ENCODE measurements at regions not wholly inside any gene's neighbourhood (a gene's known extent, or its start where the extent isn't known, plus 50 kb on each side); places are given as distances from the start of the nearest gene placed in this dataset.

DNA sequence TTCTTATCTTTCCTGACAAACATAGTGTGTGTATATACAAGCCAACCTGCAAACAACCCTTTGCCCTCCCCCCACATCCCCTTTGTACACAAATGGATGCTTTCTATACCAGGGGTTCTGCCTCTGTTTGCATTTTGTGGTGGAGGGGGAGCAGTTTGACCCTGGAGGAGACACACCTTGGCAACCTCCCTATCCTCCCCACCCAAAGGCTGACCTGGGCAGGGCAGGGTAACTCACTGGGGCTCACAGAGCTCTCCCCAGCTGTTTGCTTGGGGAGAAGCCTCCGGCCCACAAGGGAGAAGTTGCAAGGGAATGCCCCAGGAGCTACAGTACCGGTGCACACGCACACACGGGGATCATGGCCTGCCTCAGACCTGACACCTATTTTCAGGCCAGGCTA is 372.6 kb downstream of the BCOR start:
- Histone ChIP-seq H3K9me3 (ENCODE audit: insufficient read depth, low read length) (peaks cover 7% of the 10 kb centered on the region; the same call in 1 of the 2 replicates), H3K9ac (ENCODE audit: insufficient read length, low read depth) (no peak overlapping the region), H3K27me3 (ENCODE audit: insufficient read depth, insufficient read length) (no peaks in the 10 kb centered on the region), H3K36me3 (ENCODE audit: insufficient read depth, insufficient read length, low read length) (no peaks in the 10 kb centered on the region), H3K4me3 (ENCODE audit: insufficient read length, low read depth) (no peak overlapping the region), H3K4me1 (ENCODE audit: insufficient read depth, insufficient read length) (peaks cover 10% of the 10 kb centered on the region)
- DNase-seq (ENCODE audit: low read depth, low spot score) = no peak
- no peak for TF ChIP-seq SUZ12 (IDR thresholded peaks at IDR 0.05; ENCODE audit: extremely low read depth, insufficient read depth, insufficient read length)
- no peak for TF ChIP-seq YY1 (IDR thresholded peaks at IDR 0.05; ENCODE audit: insufficient read depth, insufficient read length)
- TF ChIP-seq ZNF274 (IDR thresholded peaks at IDR 0.05; ENCODE audit: low read depth, low read length) = no peak

DNA sequence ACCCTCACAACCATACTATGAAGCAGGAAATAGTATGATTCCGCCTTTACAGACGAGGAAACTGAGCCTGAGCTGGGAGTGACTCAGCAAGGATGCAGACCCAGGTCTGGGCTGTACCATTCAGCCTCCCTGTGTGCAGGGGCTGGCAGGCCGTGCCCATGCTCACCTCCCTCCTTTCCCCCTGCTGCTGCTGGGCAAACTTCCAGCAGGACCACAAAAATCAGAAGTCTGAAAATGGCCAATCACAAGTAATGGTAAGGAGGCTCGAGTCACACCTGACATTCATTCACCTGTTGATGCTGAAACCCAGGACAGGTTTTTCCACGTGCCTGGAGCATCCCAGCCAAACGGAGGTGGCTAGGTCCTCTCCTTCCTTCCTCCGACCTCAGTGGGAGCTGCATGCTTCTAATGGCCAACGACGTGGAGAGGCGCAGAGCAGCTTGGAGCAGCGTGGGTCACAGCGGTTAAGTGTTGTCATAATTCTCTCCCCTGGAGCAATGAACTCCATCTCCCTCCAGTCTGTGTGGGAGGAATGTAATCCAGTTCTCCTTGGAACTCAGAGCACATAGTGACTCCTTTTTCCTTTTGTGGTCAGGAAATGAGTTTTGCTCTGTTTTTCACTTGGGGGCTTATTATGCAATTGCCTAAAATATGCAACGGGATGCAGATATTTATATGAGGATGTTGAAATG is 371.7 kb downstream of the BCOR start:
- TF ChIP-seq ZNF274 (IDR thresholded peaks at IDR 0.05; ENCODE audit: low read depth, low read length) (no peak), YY1 (IDR thresholded peaks at IDR 0.05; ENCODE audit: insufficient read depth, insufficient read length) (no peak), SUZ12 (IDR thresholded peaks at IDR 0.05; ENCODE audit: extremely low read depth, insufficient read depth, insufficient read length) (no peak)
- Histone ChIP-seq H3K4me1 (ENCODE audit: insufficient read depth, insufficient read length) (peaks cover 10% of the 10 kb centered on the region), H3K9ac (ENCODE audit: insufficient read length, low read depth) (peak overlapping the region; percentile 21), H3K9me3 (ENCODE audit: insufficient read depth, low read length) (peaks cover 7% of the 10 kb centered on the region; the same call in 1 of the 2 replicates), H3K4me3 (ENCODE audit: insufficient read length, low read depth) (no peak overlapping the region), H3K27me3 (ENCODE audit: insufficient read depth, insufficient read length) (no peaks in the 10 kb centered on the region), H3K36me3 (ENCODE audit: insufficient read depth, insufficient read length, low read length) (no peaks in the 10 kb centered on the region)
- no peak for DNase-seq (ENCODE audit: low read depth, low spot score)

DNA sequence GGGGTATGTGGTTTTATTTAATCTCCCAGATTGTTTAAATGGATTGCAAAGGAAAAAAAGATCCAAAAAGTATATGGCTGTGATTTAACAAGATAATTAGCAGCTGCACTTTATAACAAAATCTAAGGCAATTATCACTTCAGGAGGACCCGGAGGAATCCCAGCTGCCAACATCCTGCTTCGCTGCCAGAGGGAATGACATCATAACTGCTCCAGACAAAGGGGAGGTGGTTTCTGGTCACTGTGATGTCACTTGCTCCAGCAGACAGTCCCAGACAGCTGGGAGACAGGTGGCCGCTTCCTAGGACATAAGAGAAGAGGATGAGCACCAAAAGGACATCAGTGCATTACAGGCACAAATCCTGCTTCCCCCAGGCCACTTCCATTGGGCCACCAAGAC is 371.0 kb downstream of the BCOR start:
- DNase-seq (ENCODE audit: low read depth, low spot score) = no peak
- H3K9ac ChIP-seq (ENCODE audit: insufficient read length, low read depth) = no peak overlapping the region
- peaks cover 7% of the 10 kb centered on the region; the same call in 1 of the 2 replicates for H3K9me3 ChIP-seq (ENCODE audit: insufficient read depth, low read length)
- H3K4me3 ChIP-seq (ENCODE audit: insufficient read length, low read depth) = no peak overlapping the region
- no peaks in the 10 kb centered on the region for H3K36me3 ChIP-seq (ENCODE audit: insufficient read depth, insufficient read length, low read length)
- H3K27me3 ChIP-seq (ENCODE audit: insufficient read depth, insufficient read length) = no peaks in the 10 kb centered on the region
- TF ChIP-seq ZNF274 (IDR thresholded peaks at IDR 0.05; ENCODE audit: low read depth, low read length) = no peak
- peaks cover 14% of the 10 kb centered on the region for H3K4me1 ChIP-seq (ENCODE audit: insufficient read depth, insufficient read length)

DNA sequence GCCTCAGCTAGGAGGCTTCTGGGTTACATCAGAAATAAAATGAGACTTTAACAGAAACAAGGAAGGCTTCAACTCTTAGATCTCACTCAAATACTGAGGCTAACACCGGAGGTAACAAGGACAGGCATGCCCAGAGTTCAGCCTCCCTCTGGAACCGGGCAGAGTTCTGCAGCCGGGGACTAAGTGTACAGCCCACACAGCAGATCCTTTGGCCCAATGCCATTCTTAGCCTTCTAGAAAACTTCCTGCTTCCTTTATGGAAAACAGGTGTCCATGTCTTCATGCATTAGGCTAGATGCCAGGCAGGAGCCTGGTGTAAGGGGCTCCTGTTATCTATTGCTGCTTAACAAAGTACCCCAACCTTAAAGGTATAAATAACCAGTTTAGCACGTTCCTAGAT is 369.7 kb downstream of the BCOR start:
- Histone ChIP-seq H3K27me3 (ENCODE audit: insufficient read depth, insufficient read length) (no peaks in the 10 kb centered on the region), H3K36me3 (ENCODE audit: insufficient read depth, insufficient read length, low read length) (no peaks in the 10 kb centered on the region), H3K9me3 (ENCODE audit: insufficient read depth, low read length) (peaks cover 7% of the 10 kb centered on the region; the same call in 1 of the 2 replicates), H3K4me1 (ENCODE audit: insufficient read depth, insufficient read length) (peaks cover 14% of the 10 kb centered on the region), H3K9ac (ENCODE audit: insufficient read length, low read depth) (no peak overlapping the region), H3K4me3 (ENCODE audit: insufficient read length, low read depth) (no peak overlapping the region)
- TF ChIP-seq YY1 (IDR thresholded peaks at IDR 0.05; ENCODE audit: insufficient read depth, insufficient read length) = no peak
- no peak for DNase-seq (ENCODE audit: low read depth, low spot score)

DNA sequence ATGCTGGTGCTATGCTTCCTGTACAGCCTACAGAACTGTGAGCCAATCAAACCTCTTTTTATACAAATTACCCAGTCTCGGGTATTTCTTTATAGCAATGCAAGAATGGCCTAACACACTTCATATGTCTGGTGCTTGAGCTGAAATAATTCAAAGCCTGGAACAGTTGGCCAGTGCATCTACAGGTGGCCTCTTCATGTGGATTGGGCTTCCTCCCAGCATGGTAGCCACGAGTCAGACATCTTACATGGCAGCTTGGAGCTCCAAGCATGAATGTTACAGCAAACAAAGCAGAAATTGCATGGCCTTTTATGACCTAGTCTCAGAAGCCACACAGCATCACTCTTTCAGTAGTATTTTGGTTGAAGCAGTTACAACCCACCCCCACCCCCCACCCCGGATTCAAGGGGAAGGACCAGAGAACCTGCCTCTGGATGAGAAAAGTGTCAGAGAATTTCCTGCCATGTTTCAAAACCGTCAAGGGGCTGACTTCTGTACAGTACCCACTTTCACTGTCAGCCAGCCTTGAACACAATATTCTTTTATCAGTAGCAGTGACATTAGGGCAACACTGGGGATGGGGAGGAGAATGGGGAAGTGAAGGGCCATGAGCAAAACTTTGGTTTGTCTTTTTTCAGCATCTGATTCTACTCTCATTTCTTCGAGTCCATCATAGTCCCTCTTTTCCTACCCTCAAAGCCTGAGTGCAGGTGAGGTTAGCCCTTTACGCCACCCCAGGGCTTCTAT is 368.7 kb downstream of the BCOR start:
- H3K4me1 ChIP-seq (ENCODE audit: insufficient read depth, insufficient read length) = peaks cover 14% of the 10 kb centered on the region
- no peaks in the 10 kb centered on the region for H3K36me3 ChIP-seq (ENCODE audit: insufficient read depth, insufficient read length, low read length)
- no peak overlapping the region for H3K9ac ChIP-seq (ENCODE audit: insufficient read length, low read depth)
- no peak overlapping the region for H3K4me3 ChIP-seq (ENCODE audit: insufficient read length, low read depth)
- H3K27me3 ChIP-seq (ENCODE audit: insufficient read depth, insufficient read length) = no peaks in the 10 kb centered on the region
- peaks cover 7% of the 10 kb centered on the region; the same call in 1 of the 2 replicates for H3K9me3 ChIP-seq (ENCODE audit: insufficient read depth, low read length)
- DNase-seq (ENCODE audit: low read depth, low spot score) = no peak
- TF ChIP-seq ZNF274 (IDR thresholded peaks at IDR 0.05; ENCODE audit: low read depth, low read length) (no peak), YY1 (IDR thresholded peaks at IDR 0.05; ENCODE audit: insufficient read depth, insufficient read length) (no peak), SUZ12 (IDR thresholded peaks at IDR 0.05; ENCODE audit: extremely low read depth, insufficient read depth, insufficient read length) (no peak)

DNA sequence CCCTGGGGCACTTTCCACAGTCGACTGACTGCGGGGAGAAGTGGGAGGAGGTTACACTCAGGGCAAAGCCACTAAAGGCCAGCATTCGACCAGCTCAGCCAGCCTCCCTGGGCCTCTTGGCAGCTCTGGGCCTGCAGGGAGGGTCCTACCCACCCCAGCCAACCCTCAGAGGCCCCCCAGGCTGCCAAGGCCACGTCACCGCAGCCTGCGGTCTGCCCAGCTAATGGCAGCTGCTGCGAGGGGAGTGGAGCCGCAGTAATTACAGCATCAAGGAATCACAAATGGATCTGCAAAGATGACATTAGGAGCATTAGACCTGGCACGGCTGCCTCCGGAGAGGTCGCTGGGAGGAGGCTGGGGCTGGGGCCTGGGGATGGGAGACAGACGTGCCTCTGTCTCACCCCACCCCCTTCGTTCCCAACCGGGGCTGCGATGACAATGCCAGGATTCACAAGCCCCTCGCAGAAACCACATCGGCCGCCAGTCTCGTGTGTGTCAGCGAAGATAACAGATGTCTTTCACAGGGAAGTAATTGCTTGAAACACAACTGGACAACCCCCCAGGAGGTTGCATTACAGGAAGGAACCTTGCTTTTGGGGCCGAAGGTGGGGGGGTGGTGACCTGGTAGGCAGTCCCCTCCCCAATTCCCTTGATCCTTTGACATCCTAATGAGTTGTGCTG is 367.6 kb downstream of the BCOR start:
- H3K36me3 ChIP-seq (ENCODE audit: insufficient read depth, insufficient read length, low read length) = no peaks in the 10 kb centered on the region
- H3K4me1 ChIP-seq (ENCODE audit: insufficient read depth, insufficient read length) = peaks cover 14% of the 10 kb centered on the region
- no peak overlapping the region for H3K4me3 ChIP-seq (ENCODE audit: insufficient read length, low read depth)
- TF ChIP-seq SUZ12 (IDR thresholded peaks at IDR 0.05; ENCODE audit: extremely low read depth, insufficient read depth, insufficient read length) = no peak
- no peak for TF ChIP-seq ZNF274 (IDR thresholded peaks at IDR 0.05; ENCODE audit: low read depth, low read length)
- TF ChIP-seq YY1 (IDR thresholded peaks at IDR 0.05; ENCODE audit: insufficient read depth, insufficient read length) = no peak
- DNase-seq (ENCODE audit: low read depth, low spot score) = peak; percentile 47
- no peaks in the 10 kb centered on the region for H3K27me3 ChIP-seq (ENCODE audit: insufficient read depth, insufficient read length)
- H3K9me3 ChIP-seq (ENCODE audit: insufficient read depth, low read length) = peaks cover 7% of the 10 kb centered on the region; the same call in 1 of the 2 replicates
- peak overlapping the region; percentile 70 for H3K9ac ChIP-seq (ENCODE audit: insufficient read length, low read depth)

All from NT2/D1 (cell line).